SK-MEL-5 (cell line): ENCODE measurements at regions not wholly inside any gene's neighbourhood (a gene's known extent, or its start where the extent isn't known, plus 50 kb on each side); places are given as distances from the start of the nearest gene placed in this dataset.
"Not testable (repeated sequence)": the region's sequence is repeated elsewhere in the genome, so short reads cannot be mapped to it uniquely, and the experiment has no call there.

Experiments
- DNase-seq: peaks from one replicate; pipeline ENCODE4 v3.0.0-alpha.2; 2016; ENCODE audit warnings: low read depth, low spot score
- in situ Hi-C: cut with HindIII; loops from 2 replicates; pipeline ENCODE4 v1.10.0; 2016; ENCODE audit warnings: low sequenced_read_pairs, high pct_unique_total_duplicates, low pct_unique_long_range_greater_than_20kb

- no peak for DNase-seq
- in situ Hi-C loops = no loop called here
These were observed 110.9 kb downstream of the RASSF10 start for GRCh38 chr11:13119941-13120520.

GRCh38 chr11:13120691-13121090 is 111.6 kb downstream of the RASSF10 start:
- DNase-seq = no peak
- in situ Hi-C loops = no loop called here

GRCh38 chr11:13126430-13126829 is 117.3 kb downstream of the RASSF10 start:
- peak; percentile 96 for DNase-seq
- in situ Hi-C loops = no loop called here

DNA sequence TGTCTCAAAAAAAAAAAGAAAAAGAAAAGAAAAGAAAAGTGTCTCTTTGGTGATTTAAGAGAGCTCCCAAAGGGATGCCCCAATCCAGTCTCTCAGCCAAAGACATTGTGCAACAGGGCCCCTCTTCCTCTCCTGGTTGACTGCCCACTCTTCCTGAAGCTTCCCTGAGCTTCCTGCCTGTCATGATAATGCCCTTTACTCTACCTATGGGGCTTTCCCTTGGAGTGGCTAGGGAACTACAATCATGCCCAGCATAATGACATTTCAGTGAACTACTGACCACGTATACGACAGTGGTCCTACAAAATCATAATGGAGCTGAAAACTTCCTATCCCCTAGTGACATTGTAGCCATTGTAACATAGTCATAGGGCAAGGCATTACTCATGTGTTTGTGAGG is 118.0 kb downstream of the RASSF10 start:
- in situ Hi-C loops = no loop called here

GRCh38 chr11:13128354-13128753 is 119.2 kb downstream of the RASSF10 start:
- in situ Hi-C loops = no loop called here
- DNase-seq = no peak

More for the DNA sequence above, 118.0 kb downstream of the RASSF10 start:
- no peak for DNase-seq

- in situ Hi-C loops = no loop called here
- DNase-seq = no peak
These were observed 125.0 kb downstream of the RASSF10 start for GRCh38 chr11:13134066-13134465.

DNA sequence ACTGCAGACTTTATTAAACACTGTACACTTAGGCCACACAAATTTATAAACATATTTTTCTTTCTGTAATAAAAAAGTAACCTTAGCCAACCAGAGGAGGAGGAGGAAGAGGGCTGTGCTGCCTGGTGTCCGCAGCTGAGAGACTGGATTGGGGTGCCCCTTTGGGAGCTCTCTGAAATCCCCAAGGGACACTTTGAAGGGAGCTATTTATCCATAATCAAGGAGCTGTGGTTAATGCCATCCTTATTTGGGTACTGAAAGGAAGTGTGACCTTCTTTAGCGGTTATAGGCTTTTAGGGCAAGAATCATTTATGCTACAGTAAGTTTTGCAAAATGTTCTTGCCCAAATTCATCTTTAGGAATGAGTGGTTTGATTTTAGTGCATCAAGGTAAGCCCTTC is 125.8 kb downstream of the RASSF10 start:
- in situ Hi-C loops = no loop called here
- peak; percentile 90 for DNase-seq

DNA sequence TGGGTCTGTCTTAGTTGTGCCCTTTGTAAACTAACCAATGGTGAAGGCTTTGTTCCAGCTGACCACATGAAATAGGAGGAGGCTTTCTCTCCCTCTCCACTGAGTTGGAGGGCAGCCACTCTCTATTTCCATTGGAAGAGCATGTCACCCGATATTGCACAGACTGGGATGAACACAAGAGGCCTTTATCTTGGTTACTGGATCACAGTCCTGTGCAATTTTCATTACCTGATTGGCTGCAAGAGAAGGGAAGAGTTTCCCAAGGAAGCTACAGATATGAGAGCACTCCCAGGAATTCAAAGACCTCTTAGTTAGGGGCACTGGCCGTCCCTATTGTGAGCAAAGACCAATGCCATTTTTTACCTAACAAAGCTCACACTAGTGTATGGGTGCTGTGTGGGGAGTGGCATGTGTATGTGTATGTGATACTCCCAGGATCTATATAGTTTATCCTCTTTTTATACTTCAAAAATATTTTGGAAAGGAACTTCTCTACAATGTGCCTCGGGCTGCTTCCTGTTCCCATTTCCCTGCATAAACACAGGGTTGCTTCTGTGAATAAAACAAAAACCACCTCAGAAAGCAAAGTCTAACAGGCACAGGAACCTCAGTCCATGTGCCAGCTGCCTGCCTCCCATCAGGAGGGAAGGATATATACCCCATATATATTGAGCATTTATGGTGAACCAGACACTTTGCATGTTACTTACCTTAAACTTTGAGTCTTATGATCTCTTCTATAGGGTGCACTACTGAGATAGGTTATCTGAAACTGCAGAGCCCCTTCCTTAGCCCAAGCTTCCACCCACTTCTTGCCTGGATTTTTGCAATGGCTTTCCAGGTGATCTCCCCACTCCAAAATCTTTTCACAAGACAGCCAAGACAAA is 126.5 kb downstream of the RASSF10 start:
- DNase-seq = peak; percentile 100
- in situ Hi-C loops = no loop called here

DNA sequence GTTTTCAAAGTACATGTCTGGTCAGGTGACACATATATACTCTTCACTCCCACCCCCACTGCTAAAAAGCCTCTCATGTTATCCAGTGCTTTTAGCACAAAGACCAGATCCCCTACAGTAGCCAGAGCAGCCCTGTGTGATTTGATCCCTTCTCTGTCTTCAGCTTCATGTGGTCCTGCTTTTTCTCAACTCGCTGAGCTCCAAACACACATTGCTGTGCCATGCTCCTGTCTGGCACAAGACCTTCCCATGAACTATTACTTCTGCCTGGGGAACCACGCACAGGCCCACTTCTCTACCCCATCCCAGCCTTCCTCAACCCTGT is 127.1 kb downstream of the RASSF10 start:
- in situ Hi-C loops = no loop called here
- DNase-seq = no peak

GRCh38 chr11:13137844-13138301 is 128.8 kb downstream of the RASSF10 start:
- DNase-seq = no peak
- in situ Hi-C loops = no loop called here

DNA sequence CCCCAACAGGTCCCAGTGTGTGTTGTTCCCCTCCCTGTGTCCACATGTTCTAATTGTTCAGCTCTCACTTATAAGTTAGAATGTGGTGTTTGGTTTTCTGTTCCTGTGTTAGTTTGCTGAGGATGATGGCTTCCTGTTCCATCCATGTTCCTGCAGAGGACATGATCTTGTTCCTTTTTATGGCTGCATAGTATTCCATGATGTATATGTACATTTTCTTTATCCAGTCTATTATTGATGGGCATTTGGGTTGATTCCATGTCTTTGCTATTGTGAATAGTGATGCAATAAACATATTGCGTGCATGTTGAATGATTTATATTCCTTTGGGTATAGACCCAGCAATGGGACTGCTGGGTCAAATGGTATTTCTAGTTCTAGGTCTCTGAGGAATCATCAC is 130.0 kb downstream of the RASSF10 start:
- DNase-seq, in situ Hi-C loops: not testable (repeated sequence)

DNA sequence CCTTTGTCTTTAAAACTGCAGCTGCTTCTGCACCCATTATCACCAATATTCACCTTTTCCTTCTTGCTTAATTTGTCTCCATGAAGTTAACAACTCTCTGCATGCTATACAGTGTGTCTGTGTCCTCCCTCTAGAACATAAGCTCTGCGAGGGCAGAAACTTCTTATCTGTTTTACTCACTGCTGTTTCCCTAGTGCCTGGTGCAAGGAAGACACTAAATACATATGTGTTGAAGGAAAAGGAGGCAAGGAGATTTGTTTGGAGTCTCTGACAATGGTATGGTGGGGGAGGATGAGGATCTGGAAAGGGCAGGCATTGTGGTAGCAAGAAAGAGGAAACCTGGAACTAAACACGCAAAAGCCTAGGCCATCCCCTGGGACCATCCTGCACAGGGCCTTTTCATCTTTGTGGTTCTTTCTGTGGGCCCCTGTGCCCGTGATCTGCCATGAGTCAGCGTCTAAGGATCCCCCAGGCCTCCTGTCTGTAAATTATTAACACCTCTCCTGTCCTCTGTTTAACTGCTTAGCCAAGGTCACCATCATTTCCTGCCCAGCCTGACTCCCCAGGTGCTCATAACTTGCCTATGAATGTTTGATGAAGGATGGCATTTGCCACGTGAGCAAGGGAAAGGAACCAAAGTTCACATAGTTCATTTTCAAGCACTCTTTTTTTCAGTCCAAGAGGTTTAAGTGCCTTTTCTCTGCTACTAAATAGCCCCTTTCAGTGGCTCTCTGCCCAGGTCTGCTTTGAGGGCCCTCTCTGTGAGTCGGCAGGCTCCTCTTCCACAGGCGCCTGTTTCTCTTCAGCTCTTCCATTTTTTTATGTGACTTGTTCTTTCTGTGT is 131.1 kb downstream of the RASSF10 start:
- DNase-seq = peak; percentile 73
- in situ Hi-C loops = no loop called here

- in situ Hi-C loops = no loop called here
- no peak for DNase-seq
These were observed 131.9 kb downstream of the RASSF10 start for GRCh38 chr11:13140873-13141655.

DNA sequence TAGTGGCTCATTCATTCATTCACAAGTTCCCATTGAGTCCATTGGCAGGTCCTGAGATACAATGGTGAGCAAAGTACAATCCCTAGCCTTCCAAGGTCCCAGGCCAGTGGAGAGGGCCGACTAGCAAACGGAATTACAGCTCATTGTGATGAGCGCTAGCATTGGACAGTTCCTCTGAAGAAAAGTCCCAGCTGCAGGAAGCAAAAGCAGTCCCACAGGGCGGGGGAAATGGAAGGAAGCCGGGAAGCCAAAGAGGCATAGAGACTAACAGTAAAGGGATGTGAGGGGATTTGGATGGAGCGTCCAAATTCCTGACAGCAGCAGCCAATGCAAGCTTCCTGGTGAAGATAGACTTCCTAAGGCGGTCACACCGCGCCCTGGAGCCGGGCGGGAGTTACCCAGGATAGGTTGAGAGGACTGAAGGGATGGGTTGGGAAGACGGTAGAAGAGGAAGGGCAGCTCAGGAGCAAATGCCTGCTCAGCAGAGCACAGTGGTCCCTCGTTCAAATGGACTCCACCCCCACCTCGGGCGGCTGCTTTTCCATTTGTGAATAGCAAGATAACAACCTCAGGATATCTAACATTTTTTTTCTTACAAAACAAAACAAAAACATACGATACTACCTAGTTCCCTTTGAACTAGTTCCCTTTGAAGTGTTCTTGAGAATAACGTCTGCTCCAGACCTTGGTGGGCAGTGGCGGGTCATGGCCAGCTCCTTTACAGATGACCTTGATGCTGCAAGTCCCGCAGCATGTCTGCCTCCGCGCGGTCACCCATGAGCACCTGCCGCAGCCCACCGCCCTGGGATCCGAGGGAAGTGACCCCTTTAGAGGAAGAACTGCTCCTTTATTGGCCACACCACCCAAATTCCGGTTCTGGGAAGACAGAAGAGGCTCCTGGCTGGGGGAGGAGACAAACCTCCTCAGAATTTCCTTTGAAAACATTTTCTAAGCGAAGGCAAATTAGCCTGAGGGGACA is 132.9 kb downstream of the RASSF10 start:
- in situ Hi-C loops = no loop called here
- no peak for DNase-seq

DNA sequence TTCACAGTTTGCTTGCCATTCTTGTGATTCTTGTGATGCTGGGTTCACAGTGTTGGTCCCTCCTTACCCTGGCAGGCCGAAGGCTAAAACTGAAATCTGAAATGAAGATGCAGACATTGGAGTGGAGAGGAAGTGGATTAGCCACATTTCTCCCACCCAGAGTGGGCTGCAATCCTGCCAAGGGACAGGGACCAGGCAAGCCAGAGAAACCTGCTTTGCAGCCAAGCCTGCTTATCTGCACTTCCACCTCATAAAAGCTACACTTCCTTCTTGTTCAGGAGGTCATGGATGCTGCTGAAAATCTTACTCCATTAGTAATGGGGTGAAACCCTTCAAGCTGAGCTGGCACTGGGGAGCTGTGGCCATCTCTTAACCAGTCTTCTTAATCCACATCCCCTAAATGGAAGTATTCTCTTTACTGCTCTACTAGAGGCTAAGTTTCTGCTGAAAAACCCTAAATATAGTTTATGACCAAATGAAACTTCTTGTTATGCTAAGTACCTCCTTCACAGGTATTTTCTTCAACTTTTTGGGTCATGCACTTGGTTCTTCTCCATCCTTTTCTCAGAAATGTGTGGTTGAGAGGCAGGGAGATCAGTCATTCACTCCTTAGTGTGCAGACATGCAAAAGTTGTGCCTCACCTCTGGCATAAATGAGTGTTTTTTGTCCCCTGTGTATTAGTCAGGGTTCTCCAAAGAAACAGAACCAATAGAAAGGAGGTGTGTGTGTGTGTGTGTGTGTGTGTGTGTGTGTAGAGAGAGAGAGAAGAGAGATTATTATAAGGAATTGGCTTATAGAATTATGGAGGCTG is 133.9 kb upstream of the BMAL1 start:
- in situ Hi-C loops = no loop called here
- DNase-seq = no peak

- DNase-seq = no peak
These were observed 132.1 kb upstream of the BMAL1 start for GRCh38 chr11:13145461-13145860.

More at GRCh38 chr11:13145461-13145860, 132.1 kb upstream of the BMAL1 start:
- in situ Hi-C loops = no loop called here
